NCI-H345 treated with DMSO at 0.1 percent for 48 hours (cell line): ENCODE measurements at regions not wholly inside any gene's neighbourhood (a gene's known extent, or its start where the extent isn't known, plus 50 kb on each side); places are given as distances from the start of the nearest gene placed in this dataset.

Experiments
- DNase-seq: peaks from one replicate; lab custom pipeline; 2025; ENCODE audit not compliant: unreplicated experiment; lab: John Stamatoyannopoulos, UW

DNA sequence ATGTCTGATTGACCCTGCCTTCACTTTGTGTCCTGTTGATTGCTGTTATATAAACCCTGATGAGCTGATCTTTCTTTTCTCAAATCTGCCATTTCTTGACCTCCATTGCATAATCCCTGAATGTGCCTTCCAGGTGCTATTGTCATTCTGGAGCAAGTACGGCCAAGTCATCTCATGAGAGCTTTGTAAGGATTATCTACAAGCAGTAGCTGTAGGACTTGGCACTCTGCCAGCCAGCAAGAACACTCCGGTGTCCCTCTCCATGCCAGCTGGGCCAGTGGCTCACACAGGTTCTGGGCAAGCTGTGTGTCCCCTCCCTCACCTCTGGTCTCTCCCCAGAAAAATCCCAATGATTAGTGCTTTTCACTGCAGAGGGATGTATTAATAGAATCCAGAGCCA lies 348.1 kb downstream of the FOXO1 start:
- peak; percentile 33 for DNase-seq

DNA sequence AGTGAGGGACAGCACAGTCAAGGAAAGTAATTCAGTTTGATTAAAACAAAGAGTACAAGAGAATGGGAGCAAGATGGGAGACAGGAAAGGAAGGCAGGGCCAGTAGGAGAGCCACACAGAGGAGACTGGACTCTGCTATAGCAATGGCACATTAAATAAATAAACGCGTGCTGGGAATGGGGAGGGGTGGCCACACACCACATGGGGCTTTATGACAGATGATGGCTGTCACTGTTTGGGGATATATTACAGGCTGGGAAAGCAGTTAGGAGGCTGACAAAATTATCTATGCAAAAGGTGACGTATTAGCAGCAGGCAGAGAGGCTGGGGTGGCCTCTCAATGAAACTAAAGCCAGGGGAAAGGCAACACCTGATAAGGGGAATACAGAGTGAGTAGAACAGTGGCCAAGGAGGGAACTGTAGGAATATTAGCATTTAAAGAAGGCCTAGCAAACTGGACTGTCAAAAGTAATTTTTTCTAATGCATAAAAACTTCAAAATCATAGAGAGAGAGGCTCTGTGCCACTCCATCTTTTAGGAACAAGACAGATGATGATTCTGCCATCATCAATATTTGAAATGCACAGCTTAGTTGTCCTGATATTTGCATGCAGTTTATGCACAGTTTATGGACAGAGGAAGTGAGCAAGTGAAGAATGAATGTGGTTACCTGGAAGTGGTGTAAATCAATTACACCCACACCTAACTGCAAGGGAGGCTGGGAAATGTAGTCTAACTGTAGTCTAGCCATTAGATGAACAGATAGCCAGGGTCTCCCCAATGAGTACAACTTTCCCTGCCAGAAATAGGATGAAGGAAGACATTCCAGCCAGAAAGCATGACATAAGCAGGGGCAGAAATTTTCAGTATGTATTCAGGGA lies 346.5 kb downstream of the FOXO1 start:
- no peak for DNase-seq

DNA sequence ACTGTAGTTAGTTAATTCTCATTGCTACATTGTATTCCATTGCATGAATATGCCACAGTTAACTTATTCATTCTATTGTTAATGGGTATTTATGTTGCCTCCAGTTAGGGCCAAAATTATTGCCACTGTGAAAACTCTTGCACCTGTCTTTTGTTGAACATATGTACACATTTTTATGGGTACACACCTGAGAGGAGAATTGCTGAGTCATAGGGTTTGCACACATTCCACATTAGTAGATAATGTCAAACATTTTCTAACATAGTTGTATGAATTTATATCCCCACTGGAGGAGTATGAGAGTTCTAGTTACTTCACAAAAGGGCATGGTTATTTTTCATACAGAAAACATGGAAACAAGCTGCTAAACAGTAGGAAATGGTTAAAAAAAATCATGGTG lies 338.4 kb downstream of the FOXO1 start:
- DNase-seq = no peak

DNA sequence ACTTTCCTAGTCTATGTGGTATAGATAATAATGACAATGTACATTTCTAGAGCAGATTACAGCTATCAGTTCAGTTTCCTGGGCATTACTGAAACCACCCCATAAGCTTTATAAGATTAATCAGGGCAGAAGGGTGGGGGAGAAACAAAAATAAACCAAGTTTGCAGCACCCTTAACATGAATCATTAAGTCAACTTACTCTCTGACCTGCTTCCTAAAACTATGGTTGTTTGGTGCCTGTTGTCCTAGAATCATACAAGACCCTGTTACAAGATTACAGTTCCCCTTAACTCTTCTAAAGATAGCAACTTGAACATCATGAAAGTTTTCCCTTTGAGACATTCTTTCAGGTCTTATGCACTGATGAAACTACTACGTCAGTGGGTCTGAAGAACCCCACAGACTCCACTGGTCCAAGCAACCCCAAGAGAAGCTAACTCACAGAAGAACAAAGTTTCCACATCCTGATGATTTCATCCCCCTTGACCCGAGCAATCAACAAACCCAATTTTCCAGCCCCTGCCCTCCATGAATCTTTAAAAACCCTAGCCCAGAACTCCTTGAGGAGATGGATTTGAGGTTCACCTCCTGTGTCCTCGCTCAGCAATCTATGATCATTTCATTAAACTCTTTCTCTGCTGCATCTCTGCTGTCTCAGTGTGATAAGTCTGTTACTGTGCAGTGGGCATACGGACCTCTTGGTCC lies 336.5 kb downstream of the FOXO1 start:
- no peak for DNase-seq

DNA sequence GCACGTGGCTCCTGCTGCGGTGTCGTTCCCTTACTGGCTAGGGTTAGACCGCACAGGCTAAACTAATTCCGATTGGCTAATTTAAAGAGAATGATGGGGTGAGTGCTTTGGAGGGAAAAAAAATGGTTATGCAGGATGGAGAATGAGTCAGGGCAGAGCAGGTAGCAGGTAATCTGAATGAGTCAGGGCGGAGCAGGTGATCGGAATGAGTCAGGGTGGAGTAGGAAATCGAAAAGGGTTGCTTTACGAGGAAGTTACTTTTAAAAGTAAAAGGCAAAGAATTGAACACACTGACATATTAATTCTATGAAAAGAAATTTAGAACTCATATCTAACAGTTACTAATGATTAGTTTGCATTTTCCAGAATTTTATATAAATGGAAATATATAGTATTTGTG lies 335.5 kb downstream of the FOXO1 start:
- no peak for DNase-seq

DNA sequence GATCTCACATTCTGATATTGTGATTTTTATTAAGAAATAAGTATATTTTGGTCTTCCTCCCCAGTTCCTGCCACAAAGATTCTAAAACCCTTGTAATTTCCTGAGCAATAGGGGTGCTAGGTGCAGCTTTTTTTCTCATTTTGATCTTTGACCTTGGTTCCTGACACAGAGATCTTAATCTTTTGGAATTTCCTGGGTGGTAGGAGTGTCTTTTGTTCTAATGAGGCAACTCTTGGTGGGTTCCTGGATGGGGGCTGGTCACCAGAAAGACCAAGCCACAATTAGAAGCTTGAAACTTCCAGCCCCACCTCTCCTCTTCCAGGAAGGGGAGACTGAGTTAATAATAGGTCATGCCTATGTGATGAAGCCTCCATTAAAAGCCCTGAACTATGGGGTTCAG lies 334.6 kb downstream of the FOXO1 start:
- DNase-seq = no peak

DNA sequence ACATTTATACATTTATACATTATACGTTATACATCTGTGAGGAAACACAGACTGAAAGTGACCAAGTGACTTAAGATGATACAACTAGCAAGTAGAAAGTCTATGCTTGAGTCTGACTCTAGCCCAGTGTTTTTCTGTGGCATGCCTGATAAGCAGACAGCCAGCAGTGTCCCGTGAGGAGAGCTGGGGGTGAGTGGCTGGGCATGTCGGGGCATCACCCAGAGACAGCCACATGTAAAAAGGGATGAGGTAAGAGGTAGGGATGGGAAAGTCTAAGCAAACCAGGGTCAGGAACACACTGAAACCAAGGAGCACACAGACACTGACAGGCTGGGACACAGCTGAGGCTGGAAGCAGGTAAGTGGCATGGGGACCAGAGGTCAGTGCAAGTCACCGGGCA lies 333.2 kb downstream of the FOXO1 start:
- DNase-seq = no peak

DNA sequence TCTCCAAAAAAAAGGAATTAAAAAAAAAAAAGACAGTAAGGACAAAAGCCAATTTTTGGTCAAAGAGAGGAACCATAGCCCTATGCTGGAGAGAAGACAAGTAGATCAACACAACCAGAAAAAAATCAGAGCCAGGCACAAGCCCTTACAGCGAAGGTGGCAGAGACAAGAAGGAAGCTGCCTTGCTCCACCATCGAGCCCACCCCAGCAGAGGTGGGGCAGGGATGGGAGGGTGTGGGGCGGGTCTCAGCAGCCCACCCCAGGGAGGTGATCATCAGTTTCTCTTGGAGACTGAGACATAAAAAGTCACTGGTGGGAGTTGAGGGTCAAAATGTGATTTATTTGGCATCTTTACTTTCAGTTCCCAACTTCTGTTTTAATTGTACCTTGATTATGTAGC lies 332.4 kb downstream of the FOXO1 start:
- no peak for DNase-seq

DNA sequence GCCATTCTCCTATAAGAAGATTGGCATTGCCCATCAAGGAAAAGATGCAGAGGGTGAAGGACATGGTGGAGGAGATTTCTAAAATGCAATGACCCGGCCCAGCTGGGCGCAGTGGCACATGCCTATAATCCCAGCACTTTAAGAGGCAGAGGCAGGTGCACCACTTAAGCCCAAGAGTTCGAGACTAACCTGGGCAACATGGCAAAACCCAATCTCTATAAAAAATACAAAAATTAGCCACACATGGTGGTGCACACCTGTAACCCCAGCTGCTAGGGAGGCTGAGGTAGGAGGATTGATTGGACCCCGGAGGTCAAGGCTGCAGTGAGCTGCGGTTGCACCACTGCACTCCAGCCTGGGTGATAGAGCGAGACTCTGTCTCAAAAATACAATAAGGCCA lies 331.8 kb downstream of the FOXO1 start:
- no peak for DNase-seq

DNA sequence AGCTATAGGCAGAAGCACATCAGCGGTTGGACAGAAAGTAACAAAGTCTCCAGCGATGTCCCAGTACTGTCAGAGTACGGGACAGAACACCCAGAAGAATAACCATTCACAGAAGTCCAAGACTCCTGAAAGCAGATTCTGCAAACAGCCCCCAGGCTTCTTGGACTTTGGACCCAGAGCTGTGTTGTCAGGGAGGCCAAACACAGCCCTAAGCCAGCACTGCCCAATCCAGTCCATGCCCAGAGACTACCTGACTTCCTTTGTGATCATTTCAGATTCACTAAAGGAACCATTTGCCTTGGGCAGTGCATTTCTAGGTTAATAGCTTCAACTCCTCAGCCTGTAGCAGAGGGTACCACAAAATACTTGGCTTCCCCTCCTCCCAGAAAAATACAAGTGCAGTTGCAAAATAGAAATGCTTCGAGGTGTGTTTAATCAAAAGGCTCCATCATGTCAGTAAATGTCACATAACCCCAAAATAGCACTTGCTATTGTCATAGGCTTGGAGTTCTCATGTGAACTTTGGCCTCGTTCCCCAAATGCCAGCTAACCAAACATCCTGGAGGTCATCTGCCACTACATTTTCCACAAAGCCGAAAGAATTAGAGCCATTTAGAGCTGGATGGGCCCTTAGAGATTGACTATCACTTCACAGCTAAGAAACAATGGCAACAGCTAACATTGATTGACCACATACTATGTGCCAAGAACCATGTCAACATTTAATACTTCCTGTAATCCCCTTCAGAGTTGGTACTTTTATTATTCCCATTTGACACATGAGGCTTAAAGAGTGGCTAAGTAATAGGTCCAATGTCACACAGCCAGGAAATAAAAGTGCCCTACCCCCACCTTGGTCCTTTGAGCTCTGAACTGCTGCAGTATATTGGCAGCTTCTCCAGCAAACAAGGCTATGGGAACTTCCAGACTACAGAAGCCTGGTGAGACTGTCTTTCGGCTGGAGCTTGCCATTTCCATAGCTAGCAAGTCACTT lies 329.9 kb downstream of the FOXO1 start:
- DNase-seq = no peak

DNA sequence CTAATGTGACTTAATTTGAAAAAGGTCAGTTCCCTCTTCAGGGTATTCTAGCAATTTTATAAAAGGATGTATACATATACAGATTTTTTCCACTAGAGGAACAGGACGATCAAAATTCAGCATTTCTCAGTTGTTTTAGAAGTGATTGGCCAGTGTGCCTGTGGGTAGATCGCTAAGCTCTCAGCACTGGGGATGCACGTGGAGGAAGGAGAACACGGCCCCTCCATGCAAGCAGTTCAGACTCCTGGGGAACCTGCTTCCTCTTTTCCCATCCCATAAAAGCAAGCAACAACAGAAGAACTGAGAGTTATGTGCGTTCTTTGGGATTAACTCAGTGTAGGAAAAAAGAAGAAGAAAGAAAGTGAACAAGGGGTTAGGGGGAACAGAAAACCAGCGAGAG lies 328.8 kb downstream of the FOXO1 start:
- DNase-seq = no peak

DNA sequence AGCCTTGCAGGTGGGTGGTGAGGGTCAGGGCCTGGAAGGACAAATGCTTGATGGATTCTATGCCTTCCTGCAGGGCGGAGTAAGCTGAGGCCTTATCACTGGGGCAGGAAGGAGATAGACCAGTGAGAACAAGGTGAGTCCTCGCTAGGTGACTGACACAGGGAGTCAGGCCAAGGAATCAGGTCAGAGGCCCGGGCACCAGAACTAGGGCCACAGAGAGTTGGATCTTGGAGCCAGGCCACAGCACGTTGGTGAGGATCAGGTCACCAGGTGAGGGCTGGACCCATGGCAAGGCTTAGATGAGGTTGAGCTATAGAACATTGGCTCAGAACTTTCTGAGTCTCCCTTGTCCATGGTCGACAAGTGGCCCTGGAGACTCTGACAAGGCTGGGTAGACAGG lies 328.2 kb downstream of the FOXO1 start:
- no peak for DNase-seq

DNA sequence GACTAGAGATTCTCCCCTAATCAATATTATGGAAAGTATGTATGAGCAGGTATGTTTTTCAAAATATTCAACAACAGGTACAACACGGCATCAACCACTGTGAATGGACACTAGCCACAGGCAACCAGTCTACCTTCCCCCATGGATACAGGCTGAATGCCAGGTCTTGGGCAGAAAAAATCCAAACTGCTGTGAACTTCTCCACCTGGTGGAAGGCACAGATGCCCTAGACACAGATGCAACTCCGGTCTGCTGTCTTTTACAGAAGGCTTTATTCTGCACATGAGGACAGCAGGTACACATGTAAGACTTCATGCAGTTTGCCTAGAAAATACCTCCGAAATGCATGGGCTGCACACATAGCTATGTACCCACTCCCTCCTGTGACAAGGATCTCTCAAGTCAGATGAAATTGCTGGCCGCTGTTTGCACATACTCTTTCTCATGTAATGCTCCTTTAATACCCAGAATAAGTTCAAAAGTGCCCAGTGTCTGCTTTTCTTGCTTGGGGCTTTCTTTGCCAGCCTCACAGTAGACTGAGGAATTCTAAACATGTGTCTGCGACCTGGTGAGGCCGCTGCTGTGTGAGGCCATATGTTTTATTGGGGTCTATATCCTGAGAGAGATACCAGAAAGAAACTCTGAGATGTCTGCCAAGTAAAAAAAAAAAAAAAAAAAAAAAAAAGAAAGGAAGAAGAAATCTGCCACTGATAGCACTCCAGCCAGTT lies 325.9 kb downstream of the FOXO1 start:
- DNase-seq = no peak

DNA sequence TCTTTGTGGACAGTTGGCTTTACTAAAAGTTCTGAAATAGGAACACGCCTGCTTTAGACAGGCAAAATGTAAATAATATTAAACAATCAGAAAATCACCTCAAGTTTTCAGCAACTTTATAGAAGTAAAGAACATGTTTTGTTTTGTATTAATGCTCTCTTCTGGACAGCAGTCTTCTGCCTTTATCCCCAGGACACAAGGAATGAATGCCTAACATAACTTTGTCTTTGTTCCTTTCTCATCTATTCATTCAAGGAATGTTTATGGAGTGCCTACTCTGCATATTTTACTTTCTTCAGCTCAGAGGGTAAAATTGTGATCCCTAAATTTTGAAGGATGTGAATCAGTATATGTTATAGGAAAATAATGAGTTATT lies 325.4 kb downstream of the FOXO1 start:
- no peak for DNase-seq

DNA sequence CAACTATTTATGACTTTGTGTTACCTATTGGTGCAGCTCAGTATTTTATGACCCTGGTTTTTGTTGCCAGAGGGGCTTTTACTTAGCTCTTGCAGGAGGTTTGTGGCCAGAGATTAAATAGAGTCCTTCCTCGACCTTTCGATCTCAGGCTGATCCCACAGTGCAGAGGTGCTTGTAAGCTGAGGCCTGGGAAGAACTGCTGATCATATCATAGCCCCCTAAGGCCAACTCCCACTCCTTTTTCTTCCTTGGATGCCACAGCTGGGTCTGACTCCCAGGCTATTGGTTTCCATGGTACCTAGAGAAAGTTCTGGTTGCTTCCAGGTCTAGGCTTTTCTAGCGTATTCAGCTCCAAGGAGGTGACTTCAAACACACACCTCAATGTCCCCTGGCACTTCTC lies 324.9 kb downstream of the FOXO1 start:
- no peak for DNase-seq

DNA sequence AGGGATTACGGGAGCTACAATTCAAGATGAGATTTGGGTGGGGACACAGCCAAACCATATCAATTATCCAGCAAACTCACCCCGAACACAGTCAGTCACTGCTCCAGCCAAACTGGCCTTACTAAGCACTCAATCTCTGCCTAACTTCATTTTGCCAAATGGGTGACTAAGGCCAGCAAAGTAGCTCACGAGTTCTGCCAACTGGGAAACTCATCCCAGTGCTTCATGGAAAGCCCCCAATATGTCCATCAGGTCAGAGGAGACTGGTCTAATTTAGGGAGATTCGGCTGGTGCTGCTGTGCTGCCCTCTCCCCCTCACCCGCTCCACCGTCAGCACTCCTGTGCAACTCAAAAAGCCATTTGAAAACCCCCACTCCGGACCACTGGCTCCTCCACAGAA lies 324.0 kb downstream of the FOXO1 start:
- DNase-seq = no peak

DNA sequence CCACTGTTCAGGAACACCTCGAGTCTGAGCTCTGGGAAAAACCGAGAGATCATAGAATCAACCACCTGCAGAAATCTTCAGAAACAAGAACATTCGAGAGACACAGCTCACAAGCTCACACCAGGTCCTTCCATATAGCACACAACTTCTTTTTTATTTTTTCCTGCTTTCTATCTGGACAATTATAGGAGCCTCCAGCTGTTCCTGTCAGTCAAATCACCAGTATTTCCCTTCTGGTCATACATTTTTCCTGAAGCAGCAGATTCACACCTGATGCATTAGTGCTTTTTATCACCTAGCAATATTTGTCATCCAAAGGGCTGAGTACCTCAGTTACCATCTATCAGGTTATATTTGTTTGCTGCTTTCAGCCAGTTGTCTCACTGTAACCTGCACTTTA lies 323.5 kb downstream of the FOXO1 start:
- DNase-seq = no peak

DNA sequence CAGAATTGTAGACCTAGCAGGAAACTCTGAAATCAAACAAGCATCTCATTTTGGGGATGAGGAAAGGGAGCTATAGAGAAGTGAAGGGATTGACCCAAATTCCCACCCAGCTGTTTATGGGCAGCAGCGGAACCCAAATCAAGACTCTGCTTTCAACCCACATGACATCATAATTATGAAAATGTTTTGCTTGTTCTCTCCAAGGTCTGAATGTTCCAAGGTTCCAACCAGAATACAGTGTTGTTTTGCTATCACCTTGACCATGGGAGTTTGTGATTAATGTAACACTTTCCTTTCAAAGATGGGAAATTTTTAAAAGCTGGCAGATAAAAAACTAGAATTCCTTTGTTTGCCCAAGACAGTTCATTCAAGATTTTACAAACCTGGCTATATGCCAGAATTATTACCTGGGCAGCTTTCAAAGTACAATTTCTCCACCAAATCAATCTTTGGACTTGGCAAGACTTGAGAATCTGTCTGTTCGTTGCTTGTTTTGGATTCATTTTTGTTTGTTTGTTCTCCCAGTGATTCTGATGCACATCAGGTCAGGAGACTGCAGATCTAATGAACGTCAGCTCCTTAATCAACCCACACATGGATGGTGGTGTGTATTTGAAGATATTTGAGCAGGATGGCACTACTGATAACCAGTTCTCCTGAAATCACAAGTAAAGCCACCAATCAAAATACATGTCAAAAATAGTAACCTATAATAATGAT lies 322.7 kb downstream of the FOXO1 start:
- no peak for DNase-seq

DNA sequence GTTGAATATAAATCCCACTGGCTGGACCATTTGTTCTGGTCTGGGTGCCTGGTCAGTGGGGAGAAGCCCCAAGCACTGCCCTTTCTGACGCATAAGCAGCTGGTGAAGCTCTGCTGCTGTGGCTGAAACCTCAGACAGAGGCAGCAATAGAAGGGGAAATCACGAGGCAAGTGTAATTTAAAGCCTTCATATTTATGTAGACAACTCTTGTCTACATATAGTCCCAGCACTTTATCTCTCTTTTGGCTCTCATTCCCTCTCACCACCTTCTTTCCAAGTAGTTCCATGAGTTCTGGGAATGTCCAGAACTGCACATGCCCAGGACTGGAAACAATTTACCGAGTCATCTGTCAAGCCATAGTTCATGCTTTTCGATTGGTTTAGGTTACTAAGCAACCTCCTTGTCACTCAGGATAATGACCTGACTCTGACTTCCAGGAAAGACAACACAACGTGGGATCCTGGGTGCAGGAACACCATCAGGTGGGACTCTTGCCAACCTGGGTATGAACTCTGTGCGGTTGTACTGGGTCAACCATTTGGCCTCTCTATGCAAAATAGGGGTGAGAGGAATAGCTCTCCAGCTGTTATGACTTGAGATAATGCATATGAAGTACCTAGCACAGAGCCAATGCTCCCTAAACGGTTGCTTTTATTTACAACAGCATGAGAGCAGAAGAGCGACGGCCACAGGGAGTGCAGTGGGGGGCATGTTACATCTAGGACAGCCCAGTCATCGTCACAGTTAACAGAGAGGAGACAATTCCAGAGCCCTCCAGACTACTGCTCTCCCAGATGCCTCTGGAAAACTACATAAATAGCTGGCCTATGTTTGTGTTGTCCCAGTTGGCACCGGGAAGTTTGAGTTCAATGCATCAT lies 321.9 kb downstream of the FOXO1 start:
- no peak for DNase-seq
